Stimulated activated CD4-positive, alpha-beta T cell treated with anti-CD3 and anti-CD28 coated beads, Interleukin-15, amount 100 ng/mL, for 24 hours (primary cell): ENCODE measurements at regions not wholly inside any gene's neighbourhood (a gene's known extent, or its start where the extent isn't known, plus 50 kb on each side); places are given as distances from the start of the nearest gene placed in this dataset.

Experiments used
- DNase-seq: peaks from one replicate; pipeline ENCODE4 v3.0.0-alpha.2; 2020

- DNase-seq, result no peak
Observed at GRCh38 chr9:8074713-8075286, 275.2 kb upstream of the DMAC1 start.

- no peak for DNase-seq
Observed at GRCh38 chr9:8071445-8071798, 271.8 kb upstream of the DMAC1 start.

GRCh38 chr9:8070779-8071444 is 271.3 kb upstream of the DMAC1 start:
- DNase-seq, result no peak

- no peak for DNase-seq
Observed at GRCh38 chr9:8062459-8062858, 262.9 kb upstream of the DMAC1 start.

GRCh38 chr9:8053501-8053900 is 253.9 kb upstream of the DMAC1 start:
- no peak for DNase-seq

- no peak for DNase-seq
Observed at GRCh38 chr9:8052991-8053390, 253.4 kb upstream of the DMAC1 start.

- DNase-seq, result no peak
Observed at GRCh38 chr9:8037745-8038144, 238.2 kb upstream of the DMAC1 start.

GRCh38 chr9:8036914-8037524 is 237.4 kb upstream of the DMAC1 start:
- DNase-seq, result no peak

- no peak for DNase-seq
Observed at GRCh38 chr9:8033794-8034193, 234.2 kb upstream of the DMAC1 start.

- no peak for DNase-seq
Observed at GRCh38 chr9:8030095-8030494, 230.5 kb upstream of the DMAC1 start.

- no peak for DNase-seq
Observed at GRCh38 chr9:8027351-8027750, 227.8 kb upstream of the DMAC1 start.

GRCh38 chr9:8025551-8025950 is 226.0 kb upstream of the DMAC1 start:
- DNase-seq, result no peak

GRCh38 chr9:8020186-8020585 is 220.6 kb upstream of the DMAC1 start:
- no peak for DNase-seq

GRCh38 chr9:8019636-8020035 is 220.1 kb upstream of the DMAC1 start:
- no peak for DNase-seq

- DNase-seq, result no peak
Observed at GRCh38 chr9:8014997-8015682, 215.6 kb upstream of the DMAC1 start.

- no peak for DNase-seq
Observed at GRCh38 chr9:8012986-8013385, 213.4 kb upstream of the DMAC1 start.

GRCh38 chr9:8011974-8012373 is 212.4 kb upstream of the DMAC1 start:
- DNase-seq, result no peak

- no peak for DNase-seq
Observed at GRCh38 chr9:7996558-7996957, 197.0 kb upstream of the DMAC1 start.

- DNase-seq, result no peak
Observed at GRCh38 chr9:7988644-7989280, 189.2 kb upstream of the DMAC1 start.

GRCh38 chr9:7984692-7985091 is 185.1 kb upstream of the DMAC1 start:
- DNase-seq, result no peak

GRCh38 chr9:7984203-7984602 is 184.6 kb upstream of the DMAC1 start:
- no peak for DNase-seq

GRCh38 chr9:7983490-7983889 is 183.9 kb upstream of the DMAC1 start:
- no peak for DNase-seq

- peak; percentile 11 for DNase-seq
Observed at GRCh38 chr9:7982907-7983306, 183.3 kb upstream of the DMAC1 start.
